Right renal pelvis (tissue), 4 donors: ENCODE measurements at regions not wholly inside any gene's neighbourhood (a gene's known extent, or its start where the extent isn't known, plus 50 kb on each side); places are given as distances from the start of the nearest gene placed in this dataset.

Experiments
- DNase-seq, 4 donors: peaks; one replicate each; pipeline ENCODE4 v3.0.0-alpha.2; 2013; ENCODE audit warnings: low read depth in 4 of 4, low spot score in 3 of 4, missing footprints in 1 of 4

- DNase-seq: no peak
Measured at GRCh38 chr2:30367232-30368070, 79.6 kb upstream of the LCLAT1 start.

DNA sequence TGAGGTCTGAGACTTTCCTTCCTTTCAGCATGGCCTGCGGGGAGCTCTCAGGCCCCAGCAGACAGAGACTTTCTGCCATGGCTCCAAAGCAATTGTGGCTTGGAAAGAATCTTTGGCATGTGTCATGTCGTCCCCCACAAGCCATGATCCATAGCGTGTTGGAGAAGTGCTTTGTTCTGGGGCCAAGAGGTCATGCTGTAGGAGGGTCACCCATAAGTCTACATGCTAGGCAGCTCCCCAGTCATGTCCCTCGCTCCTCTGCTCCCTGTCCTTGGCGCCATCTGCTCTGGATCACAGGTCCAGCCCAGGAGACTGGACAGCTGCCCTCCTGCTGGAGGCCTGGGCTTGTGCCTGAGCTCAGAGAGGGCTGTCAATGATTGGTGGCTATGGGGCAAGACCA is 78.8 kb upstream of the LCLAT1 start:
- DNase-seq: peak in 2 of 4 donors; percentile 66 to 71

DNA sequence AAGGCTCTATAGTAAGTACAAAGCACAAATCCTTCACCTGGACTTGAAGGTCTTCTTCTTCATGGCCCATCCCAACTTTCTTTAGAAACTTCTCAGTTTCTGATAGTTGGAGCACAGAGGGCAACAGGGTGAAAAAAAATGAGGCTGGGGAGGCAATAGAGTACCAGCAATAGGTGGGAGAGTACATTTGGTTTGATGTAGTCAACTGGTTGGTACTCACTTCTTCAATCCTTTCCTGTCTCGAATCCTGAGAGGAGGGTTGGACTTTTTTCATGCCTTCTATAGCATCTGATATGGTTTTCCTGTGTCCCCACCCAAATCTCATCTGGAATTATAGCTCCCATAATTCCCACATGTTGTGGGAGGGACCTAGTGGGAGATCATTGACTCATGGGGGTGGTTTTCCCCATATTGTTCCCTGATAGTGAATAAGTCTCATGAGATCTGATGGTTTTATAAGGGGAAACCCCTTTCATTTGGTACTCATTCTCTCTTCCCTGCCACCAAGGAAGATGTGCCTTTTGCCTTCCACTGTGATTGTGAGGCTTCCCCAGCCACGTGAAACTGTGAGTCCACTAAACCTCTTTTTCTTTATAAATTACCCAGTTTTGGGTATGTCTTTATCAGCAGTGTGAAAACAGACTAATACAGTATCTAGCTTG is 75.9 kb upstream of the LCLAT1 start:
- DNase-seq: no peak

DNA sequence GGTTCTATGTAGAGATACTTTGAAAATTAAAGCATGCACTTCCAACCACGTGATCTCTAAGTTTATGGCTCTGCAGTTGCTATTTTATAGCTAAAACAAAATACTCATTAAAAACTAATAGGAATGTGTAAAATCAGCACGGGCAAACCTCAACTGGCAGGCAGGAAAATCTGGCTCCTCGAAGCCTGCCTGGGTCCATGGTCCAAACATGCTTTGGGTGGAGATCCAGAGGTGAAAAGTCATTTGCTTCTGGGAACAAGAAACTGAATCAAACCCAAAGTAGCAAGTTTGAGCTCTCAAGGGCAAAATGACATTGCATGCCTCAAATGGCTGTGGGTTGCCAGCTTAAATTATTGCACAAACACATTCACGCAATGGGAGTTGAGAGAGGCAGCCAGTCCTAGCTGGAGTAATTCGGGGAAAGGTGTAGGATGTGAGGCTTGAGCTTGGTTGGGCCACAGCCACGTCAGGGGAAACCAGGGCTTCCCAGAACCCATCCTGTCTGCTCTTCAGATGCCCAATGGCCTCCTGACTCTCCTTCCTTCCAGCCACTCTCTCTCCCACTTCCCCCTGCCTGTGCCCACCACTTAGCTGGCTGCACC is 75.2 kb upstream of the LCLAT1 start:
- DNase-seq: no peak

DNA sequence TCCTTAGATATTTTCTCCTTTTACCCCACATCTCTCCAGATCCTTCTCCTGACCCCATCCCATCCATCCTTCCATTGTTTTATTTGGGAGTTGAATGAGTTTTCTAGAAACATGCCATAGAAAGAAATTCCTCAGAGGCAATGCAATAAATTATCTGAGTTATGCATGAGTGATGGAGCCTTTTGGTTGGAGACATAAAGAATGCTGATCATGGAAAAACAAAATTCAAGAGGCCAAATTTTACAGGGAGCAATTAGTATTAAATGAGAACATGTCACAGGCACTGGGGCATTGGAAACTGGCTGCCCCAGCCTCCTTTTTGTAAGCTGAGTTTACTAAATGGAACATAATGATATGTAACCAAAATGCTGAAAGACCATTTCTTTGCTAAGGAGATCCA is 74.2 kb upstream of the LCLAT1 start:
- DNase-seq: no peak

GRCh38 chr2:30373881-30374302 is 73.2 kb upstream of the LCLAT1 start:
- DNase-seq: no peak

DNA sequence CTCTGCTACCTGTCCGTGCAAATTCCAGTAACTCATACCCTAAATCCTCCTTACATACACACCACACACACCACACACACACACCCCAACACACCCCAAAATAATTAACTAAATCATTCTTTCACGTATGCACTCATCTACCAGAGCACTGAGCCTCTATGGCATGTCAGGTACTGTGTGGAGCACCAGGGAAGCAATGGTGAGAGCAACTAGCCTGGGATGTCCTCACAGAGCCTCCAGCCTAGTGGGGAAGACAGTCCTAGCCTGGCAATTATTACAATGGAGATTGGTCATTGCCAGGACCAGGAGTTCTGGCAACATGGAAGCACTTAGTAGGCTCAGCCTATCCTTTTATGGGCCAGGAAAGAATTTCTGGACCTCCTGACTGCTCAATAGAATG is 72.7 kb upstream of the LCLAT1 start:
- no peak for DNase-seq

DNA sequence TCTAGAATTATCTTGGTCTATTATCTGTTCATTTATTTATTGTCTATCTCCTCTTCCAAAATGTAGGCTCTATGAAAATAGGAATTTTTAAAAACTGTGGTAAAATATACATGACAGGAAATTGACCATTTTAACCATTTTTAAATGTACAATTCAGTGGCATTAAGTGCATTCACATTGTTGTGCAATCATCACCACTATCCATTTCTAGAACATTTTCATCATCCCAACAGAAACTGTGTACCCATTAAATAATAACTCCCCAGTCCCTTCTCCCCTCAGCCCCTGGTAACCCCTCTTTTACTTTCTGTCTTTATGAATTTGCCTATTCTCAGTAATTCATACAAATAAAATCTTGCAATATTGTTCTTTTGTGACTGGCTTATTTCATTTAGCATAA is 71.1 kb upstream of the LCLAT1 start:
- no peak for DNase-seq

GRCh38 chr2:30379481-30379880 is 67.6 kb upstream of the LCLAT1 start:
- no peak for DNase-seq

- DNase-seq: no peak
Measured at GRCh38 chr2:30380824-30381223, 66.2 kb upstream of the LCLAT1 start.

DNA sequence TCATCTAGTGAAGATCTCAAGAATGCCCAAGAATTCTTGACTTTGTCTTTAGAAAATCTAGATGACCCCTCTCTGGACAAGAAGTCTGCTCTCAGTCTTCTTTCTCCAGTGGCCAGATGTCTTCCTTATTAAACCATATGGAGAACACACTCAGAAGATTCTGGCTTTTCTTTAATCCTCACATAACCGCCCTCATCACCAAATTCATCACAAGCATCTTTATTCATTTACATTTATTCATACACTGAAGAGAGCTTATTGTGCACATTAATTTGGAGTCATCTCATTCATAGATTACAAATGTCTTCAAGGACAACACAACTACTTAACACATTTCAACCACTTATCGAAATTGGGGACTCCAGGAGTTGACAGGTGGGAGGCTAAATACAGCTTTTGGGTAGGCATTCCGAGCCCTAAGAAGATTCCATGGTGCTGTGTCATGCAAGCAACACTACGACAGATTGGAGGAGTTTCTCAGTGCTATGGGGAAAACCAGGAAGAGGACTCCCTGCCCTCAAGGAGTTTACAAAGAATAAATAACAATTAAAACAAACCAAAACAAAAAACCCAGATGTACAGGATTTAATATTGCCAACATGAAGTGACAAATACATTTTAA is 64.8 kb upstream of the LCLAT1 start:
- no peak for DNase-seq

DNA sequence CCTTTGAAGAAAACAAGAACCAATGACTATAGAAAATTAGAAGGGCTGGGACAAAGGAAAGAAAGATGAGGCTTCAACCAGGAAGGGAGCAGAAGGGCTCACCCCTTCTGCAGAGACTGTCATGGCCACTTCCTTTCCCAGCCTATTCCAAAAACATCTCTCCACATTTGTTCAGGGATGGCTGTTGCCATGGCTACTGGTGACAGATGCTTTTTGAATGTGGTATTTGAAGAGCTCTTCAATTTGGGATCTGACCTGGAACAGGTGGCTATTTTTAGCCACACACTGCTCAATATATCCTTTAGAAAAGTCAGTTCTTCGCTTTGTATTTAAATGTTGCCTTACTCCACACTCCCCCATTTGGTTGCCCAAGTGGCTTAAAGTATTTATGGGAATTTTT is 64.1 kb upstream of the LCLAT1 start:
- no peak for DNase-seq

DNA sequence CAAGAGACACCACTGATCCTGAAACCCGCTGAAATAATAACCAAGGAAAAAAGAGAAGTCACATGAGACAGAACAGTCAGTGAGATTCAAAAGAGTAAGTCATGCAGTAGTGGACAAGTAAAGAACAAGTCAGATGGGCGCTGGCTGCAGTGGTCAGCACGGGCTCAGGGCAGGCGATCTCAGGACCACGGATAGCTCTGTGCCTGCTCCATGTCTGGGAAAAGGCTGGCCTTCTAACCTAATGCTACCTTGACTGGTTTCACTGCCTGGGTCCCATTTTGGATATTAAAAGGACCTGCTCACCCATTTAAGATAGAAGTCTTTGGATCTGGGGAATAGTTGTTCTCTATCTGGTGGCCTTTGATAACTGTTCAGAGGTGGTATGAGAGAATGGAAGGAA is 61.7 kb upstream of the LCLAT1 start:
- no peak for DNase-seq

- DNase-seq: no peak
Measured at GRCh38 chr2:30392097-30392496, 54.9 kb upstream of the LCLAT1 start.

DNA sequence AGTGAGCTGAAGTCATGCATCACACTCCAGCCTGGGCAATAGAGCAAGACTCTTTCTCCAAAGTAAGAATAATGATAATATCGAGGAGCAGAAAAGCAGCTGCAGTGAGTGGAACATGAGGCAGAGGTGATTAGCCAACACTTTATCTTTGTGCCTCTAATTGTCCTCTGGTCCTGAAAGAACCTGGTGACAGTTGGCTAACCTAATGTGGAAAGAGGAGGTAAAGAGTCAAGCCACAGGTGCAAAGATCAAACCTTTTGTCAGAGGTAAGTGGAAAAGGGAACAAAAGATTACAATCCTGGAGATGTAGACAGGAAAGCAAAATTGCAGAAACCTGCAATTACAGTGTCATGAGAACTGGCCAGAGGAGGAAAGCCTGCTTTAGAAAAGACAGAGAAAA is 53.5 kb upstream of the LCLAT1 start:
- DNase-seq: no peak

- no peak for DNase-seq
Measured at GRCh38 chr2:30394096-30394495, 53.0 kb upstream of the LCLAT1 start.

DNA sequence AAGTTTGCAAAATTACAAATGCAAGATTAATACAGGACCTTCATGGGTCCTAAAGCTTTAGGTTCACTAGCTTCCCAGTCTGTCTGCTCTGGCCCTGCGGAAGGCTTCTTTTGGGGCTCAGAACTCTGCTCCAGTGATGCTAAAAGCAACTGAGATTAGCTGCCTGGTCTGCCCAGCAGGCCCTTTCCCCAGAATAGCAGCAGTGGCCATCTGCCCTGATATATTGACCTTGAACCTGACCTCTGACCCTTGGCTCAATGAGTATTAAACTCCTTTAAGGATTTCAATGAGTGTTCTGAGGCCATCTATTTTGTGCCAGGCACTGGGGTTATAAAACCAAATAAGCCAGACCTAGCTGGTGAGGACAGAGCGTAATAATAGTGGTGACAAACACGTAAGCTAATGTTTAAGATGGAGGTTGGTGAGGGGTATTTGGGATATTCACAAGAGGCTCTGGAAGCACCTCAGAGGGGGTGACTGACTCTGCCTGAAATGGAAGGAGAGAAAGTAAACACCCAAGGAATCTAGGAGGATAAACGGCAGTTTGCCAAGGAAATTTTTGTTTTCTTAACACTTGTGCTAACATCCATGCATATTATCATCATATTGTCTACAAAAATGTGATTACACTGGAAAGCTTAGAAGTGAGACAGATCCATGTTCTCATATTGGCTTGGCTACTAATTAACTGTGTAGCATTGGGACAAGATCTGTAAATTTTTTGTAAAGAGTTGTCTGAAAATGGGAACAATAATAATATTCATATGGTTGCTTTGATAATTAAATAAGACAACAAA is 50.4 kb upstream of the LCLAT1 start:
- DNase-seq: no peak
